ENCODE measurements at regions not wholly inside any gene's neighbourhood (a gene's known extent, or its start where the extent isn't known, plus 50 kb on each side); places are given as distances from the start of the nearest gene placed in this dataset.
A peak's percentile ranks its signal among the peaks of the same experiment; 100 is the strongest.

DNA sequence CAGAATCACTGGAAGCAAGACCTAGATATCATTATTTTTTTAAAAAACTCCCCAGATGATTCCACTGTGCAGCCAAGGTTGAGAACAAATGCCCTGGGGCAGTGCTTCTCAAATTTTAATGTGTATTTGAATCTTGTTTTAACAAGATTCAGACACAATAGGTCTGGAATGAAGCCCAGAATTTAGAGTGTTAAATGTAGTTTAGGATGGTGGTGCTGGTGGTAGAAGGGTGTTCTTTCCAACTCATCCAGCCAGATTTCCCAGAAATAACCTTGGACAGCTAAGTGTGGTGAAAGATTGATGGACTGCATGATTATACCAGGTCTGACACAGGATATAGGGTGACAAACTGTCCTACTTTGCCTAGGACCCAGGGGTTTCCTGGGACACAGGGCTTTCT, 120.1 kb upstream of the MED14 start:
- H3K4me2 ChIP-seq (ENCODE audit: insufficient read depth, insufficient read length, low read length): no peak overlapping the region
- H3K14ac ChIP-seq (ENCODE audit: insufficient read depth, low read length): no peak overlapping the region
- no peaks in the 10 kb centered on the region for H3K79me1 ChIP-seq (ENCODE audit: insufficient read depth, low read depth, low read length, poor library complexity, severe bottlenecking)
- H3K27ac Mint-ChIP-seq: peak overlapping the region in 2 of 3 experiments; percentile 28 to 100; a peak in 2 of 7 replicates
- peaks cover 68 to 70% of the 10 kb centered on the region in 2 experiments for H3K9me3 Mint-ChIP-seq
- H3K36me3 Mint-ChIP-seq (ENCODE audit: insufficient read depth in 1 of 3, low read depth in 3 of 3): peaks cover 19 to 37% (median 22%) of the 10 kb centered on the region in 3 experiments
- no peak overlapping the region for H2BK15ac ChIP-seq (ENCODE audit: low read depth, low read length)
- H3K27me3 ChIP-seq (ENCODE audit: insufficient read depth, low read length): no peaks in the 10 kb centered on the region
- H4K20me1 ChIP-seq (ENCODE audit: control insufficient read depth, insufficient read depth, insufficient read length): no peaks in the 10 kb centered on the region
- H2BK20ac ChIP-seq (ENCODE audit: low read depth, low read length, poor library complexity, severe bottlenecking): no peak overlapping the region
- no peak overlapping the region for H3K56ac ChIP-seq (ENCODE audit: insufficient read length, low read depth, low read length)
- no peak overlapping the region for H4K8ac ChIP-seq (replicated peaks; ENCODE audit: insufficient read length, low read depth, low read length)
- no peak overlapping the region for H2BK12ac ChIP-seq (ENCODE audit: insufficient read length, low read depth, low read length)
- H3K9me3 ChIP-seq (ENCODE audit: control insufficient read depth, low read depth, low read length): peaks cover 7% of the 10 kb centered on the region
- H3K27ac ChIP-seq (ENCODE audit: insufficient read length, low read depth, low read length): peak overlapping the region; percentile 52
- no peak overlapping the region for H4K5ac ChIP-seq (ENCODE audit: insufficient read length, low read depth, low read length)
- H3K9ac ChIP-seq (ENCODE audit: extremely low read depth, insufficient read length, low read length): no peak overlapping the region
- peak overlapping the region; percentile 82 for H4K91ac ChIP-seq (ENCODE audit: insufficient read length, low read depth, low read length)
- no peaks in the 10 kb centered on the region for H3K79me2 ChIP-seq (ENCODE audit: insufficient read depth, low read length)
- no peak overlapping the region for H3T11ph ChIP-seq (ENCODE audit: low read length)
- H3K23me2 ChIP-seq (ENCODE audit: insufficient read length, low read depth, low read length, poor library complexity, severe bottlenecking): no peaks in the 10 kb centered on the region
- H3K23ac ChIP-seq (ENCODE audit: insufficient read length, low read depth, low read length): no peak overlapping the region
- no peak for DNase-seq
- no peak overlapping the region for H2BK5ac ChIP-seq (ENCODE audit: insufficient read length, low read length)
- peak overlapping the region; percentile 39 for H2AK5ac ChIP-seq (ENCODE audit: insufficient read length, low read length)
- no peak for TF ChIP-seq CTCF (conservative IDR thresholded peaks at IDR 0.05)
- no peaks in the 10 kb centered on the region; the same call in 1 of the 2 replicates for H3K27me3 Mint-ChIP-seq (ENCODE audit: low read depth)
- no peak overlapping the region for H3K4ac ChIP-seq (ENCODE audit: low read depth, low read length)
- no peak overlapping the region for H2BK120ac ChIP-seq (ENCODE audit: low read depth, low read length, poor library complexity, severe bottlenecking)
- H3K4me1 ChIP-seq (ENCODE audit: insufficient read depth, low read length): peaks cover 6% of the 10 kb centered on the region
- H2AFZ ChIP-seq (ENCODE audit: low read length): no peak overlapping the region
- H3K18ac ChIP-seq (ENCODE audit: insufficient read length, low read depth, low read length): no peak overlapping the region
- peaks cover 30 to 32% of the 10 kb centered on the region in 2 experiments for H3K4me1 Mint-ChIP-seq
- no peak overlapping the region for H3K4me3 Mint-ChIP-seq
